Activated T-cell treated with anti-CD3 and anti-CD28 coated beads, Interleukin-2, amount 50 U/mL, for 48 hours (primary cell): ENCODE measurements at regions not wholly inside any gene's neighbourhood (a gene's known extent, or its start where the extent isn't known, plus 50 kb on each side); places are given as distances from the start of the nearest gene placed in this dataset.

ENCODE experiments used
- DNase-seq, 2 experiments: peaks; one replicate each; pipeline ENCODE4 v3.0.0-alpha.2; 2020

DNA sequence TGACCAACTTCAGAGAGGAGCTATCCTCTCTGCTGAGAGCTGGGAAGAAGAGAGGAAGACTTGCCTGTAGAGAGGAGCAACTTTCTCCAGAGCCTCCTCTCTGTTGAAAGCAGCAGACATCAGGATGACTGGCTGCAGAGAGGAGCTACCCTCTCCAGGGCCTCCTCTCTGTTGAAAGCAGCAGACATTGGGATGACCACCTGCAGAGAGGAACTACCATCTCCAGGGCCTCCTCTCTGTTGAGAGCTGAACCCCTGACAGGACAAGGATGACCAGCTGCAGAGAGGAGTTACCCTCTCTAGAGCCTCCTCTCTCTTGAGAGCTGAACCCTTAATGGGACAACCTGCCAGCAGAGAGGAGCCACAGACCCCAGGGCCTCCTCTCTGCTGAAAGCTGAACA, 83.0 kb upstream of the GJB5 start:
- no peak for DNase-seq

DNA sequence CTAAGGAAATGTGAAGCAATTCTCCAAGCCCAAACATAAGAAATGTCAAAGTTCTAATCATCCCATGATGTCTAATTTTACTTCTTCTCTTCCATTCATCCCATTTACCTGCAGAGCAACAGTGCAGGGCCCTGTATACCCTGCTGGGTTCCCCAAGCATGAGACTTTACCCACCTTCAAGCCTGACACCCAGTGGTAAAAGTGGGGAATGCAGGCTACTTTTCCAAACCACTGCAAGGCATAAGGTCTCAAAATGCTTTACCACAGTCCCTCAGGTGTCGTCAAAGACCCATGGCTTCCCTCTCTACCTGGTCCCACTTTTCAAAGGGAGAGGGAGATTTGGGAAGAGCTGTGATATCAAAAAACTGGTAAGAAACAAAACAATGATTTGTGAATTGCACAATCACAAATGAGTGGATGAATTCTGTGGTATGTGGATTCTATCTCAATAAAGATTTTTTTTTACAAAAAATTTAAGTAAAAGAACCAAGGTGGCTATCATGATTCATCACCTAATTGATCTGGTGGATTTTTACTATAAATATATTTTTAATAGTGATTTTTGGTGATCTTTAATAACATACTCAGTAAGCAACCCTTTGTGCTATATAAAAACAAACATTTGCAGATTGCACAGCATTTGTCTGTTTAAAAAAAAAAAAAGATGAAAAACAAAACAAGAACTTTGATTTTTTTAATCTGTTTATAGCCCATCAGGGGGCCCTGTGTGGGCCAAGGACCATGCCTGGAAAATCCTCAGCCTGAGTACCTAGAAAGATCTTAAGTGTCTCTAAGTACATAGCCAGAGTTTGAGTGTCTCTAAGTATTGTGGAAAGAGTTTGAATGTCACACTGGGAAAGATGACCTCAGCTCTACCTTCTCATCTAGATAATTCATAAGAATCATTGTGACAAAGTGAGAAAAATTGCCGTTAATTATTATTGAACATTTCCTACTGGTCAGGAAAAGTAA, 73.1 kb upstream of the GJB5 start:
- DNase-seq, result peak; percentile 65 to 67

DNA sequence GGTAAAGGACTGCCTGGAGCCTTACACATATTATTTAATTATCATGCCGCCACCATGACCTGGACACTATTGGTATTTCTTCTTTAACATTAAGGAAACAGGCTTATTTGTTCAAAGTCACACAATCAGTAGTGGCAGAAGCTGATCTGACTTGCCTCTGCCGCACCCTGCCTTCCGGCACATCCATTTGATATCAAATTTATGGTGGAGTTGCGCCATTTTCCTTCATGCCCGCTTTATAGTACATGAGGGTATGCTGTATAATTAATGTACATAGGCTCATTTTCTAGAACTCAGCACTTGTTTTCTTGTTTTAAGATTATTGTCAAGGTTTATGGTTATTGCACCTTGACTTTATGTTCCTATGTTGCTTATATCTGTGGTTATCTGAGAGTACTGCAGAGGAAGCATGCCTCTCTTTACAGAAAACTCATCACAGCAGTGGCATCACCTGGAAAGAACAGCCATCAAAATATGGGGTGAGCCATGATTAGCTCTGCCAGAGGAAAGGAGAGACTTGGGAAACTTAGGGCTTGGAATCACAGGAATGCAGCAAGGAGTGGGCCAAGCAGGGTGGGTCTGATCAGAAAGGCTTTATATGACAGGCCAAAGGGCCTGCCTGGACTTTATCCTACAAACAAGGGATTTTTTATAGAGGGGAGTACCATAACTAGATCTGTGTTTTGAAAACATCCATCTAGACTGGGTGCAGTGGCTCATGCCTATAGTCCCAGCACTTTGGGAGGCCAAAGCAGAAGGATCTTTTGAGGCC, 72.2 kb upstream of the GJB5 start:
- DNase-seq, result no peak

DNA sequence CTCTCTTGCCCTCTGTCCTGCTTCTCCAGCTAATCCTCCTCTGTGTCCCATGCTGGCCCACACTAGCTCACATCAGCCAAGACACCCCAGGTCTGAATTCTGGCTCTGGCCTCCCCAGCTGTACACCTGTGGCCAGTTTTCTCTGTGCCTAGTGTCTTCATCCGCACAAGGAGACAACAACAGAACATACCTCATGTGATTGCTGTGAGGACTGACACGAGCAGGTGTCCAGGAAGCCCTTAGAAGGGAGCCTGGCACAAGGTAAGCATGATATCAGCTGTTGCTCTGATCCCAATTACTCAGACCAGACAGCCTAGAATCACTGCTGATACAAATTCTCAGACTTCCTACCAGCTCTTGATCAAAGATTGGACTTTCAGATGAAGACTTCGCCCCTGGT, 71.2 kb upstream of the GJB5 start:
- DNase-seq, result no peak

DNA sequence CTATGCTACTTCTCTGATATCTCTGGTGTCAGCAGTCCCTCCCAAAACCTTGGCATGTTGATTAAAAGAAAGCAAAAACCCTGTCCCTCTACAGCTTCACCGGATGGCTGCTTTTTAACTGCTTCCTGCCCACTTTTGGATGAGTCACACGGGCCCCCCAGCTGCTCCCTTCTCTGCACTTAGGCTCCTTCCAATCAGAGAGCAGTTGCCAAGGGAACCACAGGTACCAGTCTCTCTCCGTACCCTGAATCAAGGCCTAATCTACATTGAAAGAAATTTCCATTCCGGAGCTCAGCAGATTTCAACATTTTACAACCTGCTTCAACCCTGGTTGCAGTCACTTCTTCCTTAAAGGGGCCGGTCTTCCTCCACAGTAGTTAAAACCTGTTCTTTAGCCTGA, 70.6 kb upstream of the GJB5 start:
- DNase-seq, result peak; percentile 19 to 25

DNA sequence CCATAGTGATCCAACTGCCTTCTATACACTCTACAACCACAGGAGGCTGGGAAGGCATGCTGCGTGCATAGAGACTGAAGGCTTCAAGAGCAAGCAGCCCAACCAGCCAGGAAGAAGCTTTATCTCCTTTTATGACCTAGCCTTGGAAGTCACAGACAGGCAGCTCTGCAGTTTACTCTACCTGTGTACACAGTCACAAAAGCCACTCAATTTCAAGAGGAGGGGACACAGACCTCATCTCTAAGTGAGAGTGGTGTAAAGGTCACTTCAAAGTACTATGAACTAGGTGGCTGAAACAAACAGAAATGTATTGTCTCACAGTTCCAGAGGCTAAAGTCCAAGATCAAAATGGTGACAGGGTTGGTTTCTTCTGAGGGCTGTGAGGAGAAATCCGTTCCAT, 69.6 kb upstream of the GJB5 start:
- DNase-seq, result no peak

DNA sequence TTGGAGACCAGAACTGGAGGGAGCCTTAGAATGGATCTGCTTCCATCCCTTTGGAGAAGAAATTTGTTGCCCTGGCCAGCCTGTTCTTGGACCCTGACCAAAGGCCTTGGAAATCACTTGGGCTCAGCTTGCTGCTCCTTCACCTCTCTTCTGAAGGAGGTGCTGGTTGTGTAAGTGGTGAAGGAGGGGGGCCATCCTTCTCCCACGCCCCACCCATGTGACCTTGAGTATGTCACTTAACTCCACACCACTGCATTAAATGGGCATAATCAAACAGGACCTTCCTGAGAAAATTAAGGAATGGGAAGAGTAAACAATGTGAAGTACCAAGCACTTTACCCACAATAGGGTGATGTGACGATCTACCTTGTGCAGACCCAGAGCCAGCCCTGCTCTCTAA, 68.3 kb upstream of the GJB5 start:
- no peak for DNase-seq

DNA sequence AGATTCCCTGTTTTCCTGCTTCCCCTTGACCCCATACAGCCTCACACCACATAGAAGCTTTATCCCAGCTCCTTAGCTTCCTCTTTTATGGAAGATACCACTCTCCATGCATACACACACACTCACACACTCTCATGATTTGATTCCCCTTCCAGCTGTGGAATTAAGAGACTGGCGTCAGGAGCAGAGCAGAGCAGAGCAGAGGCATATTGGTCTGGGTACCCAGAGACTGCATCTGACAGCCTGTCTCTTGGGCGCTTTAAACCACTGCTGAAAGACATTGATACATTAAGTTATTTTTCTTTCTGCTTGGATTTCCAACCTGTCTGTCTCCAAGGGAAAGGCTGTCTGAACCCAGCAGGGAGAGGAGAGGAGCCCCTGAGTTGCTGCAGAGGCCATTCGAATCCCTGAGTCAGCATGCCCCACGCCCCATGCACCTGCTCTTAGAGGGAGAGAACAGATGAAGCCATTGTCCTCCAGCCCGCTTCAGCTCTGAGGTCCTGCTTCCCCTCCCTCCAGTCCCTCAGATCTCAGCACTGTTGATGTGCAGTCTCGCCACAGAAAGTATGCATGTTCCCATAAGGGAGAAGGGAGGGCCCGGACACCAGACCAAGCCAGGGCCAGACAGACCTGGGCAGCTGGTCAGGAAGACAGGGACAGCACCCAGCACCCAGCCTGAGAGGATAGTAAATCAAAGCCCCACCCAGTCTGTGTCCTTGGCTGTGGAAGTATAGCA, 66.7 kb upstream of the GJB5 start:
- no peak for DNase-seq

DNA sequence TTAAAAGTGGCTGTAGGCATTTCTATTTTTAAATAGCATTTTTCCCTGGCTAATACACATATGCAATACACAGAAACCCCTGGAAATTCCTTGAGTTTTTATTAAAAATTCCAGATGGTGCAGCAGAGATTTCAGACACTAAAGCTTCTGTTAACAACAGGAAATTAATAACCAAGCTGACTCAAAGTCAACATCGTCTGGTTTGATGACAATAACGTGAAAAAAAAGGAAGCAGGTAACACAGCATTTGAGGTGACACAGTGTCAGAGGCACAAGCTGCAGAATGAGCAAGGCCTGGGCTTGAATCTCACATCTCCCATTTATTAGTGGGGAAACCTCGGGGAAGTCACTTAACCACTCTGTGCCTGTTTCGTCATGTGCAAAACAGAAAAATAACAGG, 64.6 kb upstream of the GJB5 start:
- DNase-seq, result no peak

DNA sequence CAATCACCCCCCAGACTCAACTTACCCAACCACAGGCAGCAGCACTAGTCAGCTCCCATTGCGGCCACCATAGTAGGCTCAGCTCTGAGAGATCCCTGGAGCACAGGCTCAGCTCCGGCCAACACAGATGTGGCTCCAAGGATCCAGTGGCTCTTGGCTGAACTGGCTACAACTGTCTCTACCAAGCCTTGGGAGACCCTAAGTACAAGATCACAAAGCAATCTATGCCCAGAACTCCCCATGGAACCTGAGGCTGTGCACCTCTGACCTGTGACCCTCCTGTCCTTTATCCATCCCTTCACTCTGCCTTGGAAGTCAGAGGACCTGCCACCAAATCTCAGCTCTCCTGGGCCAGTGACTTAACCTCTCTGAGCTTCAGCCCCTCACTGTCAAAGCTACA, 61.8 kb upstream of the GJB5 start:
- DNase-seq, result no peak

DNA sequence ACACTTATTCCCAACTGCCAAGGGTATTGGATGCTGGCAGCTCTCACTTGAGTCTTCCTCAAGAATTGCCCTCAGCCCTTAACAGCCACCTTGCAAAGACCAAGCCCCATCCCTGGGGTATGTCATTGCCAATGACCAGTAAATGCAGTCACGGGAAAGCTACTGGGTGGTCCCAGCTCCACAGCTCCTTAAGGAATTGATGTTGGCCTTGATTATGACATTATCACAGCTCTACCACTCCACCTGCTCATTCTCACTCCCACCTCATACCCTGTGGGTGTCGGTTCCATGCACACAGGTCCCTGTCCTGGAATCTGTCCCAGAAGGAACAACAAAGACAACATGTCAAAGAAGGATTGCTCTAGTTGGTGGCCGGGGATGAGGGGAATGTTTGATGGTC, 60.5 kb upstream of the GJB5 start:
- DNase-seq, result no peak

DNA sequence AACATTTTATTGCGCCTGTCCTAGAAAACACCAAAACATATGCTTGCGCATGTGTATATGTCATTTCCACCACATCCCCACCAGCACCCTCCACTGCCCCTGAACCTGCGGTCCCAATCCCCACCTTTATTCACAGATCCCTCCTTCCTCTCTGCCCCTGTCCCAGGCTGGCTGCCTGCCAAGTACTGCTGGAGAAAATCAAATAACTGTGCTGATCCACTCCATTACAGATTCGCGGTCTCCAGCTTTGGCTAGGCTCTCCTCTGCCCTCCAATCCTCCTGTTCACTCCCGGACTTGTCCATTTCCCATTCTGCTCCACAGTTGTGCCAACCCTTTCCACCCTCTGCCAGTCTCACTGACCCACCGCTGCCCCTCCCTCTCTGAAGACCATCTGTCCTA, 59.3 kb upstream of the GJB5 start:
- no peak for DNase-seq

DNA sequence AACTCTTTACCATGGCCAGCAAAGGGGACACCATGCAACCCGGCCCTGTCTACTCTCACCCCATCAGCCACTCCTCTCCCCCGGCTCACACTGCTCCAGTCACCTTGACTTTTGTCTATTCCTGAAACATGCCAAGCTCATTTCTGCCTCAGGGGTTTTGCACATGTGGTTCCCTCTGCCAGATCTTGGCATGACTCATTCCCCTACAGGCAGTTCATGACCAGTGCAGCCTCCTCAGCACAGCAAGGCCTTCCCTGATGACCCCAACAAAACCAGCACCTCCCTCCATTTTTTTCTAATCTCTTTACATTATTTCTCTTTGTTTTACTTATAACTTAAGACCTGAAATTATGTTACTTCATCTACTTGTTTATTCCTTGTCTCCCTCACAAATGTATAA, 58.6 kb upstream of the GJB5 start:
- DNase-seq, result no peak

DNA sequence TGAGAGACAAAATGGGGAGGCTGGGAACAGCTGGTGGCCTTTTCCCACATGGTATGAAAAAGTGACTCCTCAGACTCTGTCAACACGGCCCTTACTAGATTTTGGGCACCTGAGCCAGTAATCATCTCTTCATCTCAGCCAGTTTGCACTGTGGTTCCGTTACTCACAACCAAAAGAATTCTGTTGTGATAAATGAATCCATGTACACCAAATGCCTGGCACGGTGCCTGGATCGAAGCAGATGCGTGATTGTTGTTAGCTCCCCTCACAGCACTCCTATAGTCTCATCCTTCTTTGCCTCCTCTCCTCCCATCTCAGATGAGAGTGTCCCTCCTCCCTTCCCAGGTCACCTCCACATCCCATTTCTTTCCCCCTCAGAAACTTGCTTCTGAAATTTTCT, 57.9 kb upstream of the GJB5 start:
- no peak for DNase-seq

DNA sequence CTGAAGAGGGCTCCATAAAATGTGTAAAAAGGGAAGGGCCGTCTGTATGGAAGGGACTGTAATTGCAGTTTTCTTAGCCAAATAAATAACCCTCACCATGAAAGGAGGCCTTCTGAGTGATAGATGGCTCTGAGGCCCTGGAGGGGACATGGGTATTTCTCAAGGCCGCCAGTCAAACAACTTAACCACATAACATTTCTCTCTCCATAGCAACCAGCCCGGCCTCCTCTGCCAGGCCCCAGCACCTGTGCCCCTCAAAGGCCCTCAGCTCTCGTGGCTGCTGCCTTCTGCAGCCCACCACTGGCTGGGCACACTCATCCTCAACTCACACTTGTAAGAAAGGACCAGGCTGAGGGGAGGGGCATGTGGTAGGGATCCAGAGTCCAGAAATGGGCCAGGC, 57.0 kb upstream of the GJB5 start:
- DNase-seq, result no peak

DNA sequence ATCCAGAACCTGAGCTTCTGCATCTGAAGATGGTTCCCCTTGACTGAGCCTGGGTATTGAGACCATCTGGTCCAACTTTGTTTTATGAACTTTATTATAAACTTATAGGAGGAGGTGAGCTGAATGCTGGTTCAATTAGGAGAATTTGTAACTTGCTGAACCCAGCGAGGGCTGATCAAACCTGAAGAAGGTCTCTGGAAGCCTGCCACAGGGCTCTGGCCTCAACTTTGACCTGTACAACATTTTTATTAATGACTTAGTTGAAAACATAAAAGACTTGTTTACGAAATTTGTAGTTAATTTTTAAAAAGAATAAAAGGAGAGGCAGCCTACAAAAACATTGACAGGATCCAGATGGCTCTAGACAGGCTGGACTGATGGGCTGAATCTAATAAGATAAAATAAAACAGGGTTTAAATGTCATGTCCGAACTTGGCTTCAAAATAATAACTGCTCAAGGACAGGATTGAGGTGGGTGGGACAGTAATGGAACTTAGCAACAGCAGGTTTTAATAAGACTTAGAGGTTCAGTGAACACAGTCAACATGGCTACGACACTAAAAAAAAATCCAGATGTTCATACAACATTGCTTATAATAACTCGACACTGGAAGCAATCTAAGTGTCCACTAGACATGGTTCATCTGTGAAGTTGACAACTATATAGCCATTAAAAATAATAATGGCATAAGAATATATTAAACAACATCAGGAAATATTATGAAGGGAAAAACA, 53.4 kb upstream of the GJB5 start:
- DNase-seq, result no peak
